ENCODE measurements at regions not wholly inside any gene's neighbourhood (a gene's known extent, or its start where the extent isn't known, plus 50 kb on each side); places are given as distances from the start of the nearest gene placed in this dataset.
"Not testable (repeated sequence)": the region's sequence is repeated elsewhere in the genome, so short reads cannot be mapped to it uniquely, and the experiment has no call there.

- DNase-seq (ENCODE audit: low read depth): no peak
Observed at GRCh38 chr11:43129329-43129728, 182.5 kb upstream of the API5 start.

- peak; percentile 18 for DNase-seq (ENCODE audit: low read depth)
Observed at GRCh38 chr11:43130616-43131015, 181.2 kb upstream of the API5 start.

- DNase-seq (ENCODE audit: low read depth): peak; percentile 46
Observed at GRCh38 chr11:43135966-43136534, 175.7 kb upstream of the API5 start.

GRCh38 chr11:43138621-43139140 is 173.1 kb upstream of the API5 start:
- no peak for DNase-seq (ENCODE audit: low read depth)

GRCh38 chr11:43145653-43146052 is 166.1 kb upstream of the API5 start:
- DNase-seq (ENCODE audit: low read depth): no peak

GRCh38 chr11:43150697-43151096 is 161.1 kb upstream of the API5 start:
- DNase-seq (ENCODE audit: low read depth): no peak

GRCh38 chr11:43164831-43165230 is 147.0 kb upstream of the API5 start:
- no peak for DNase-seq (ENCODE audit: low read depth)

DNA sequence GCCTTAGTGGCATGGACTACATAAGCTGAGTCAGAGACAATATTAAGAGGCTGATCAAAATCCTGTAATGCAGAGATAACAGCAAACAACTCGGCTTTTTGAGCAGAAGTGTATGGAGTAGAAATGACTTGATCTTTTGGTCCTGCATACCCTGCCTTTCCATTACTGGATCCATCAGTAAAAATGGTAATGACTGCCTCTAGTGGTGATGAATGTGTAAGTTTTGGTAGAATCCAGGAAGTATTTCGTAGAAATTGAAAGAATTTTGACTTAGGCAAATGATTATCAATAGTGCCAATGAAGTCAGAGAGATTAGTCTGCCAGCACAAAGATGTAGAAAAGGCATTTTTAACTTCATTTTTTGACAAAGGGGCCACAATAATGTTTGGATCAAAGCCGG is 146.4 kb upstream of the API5 start:
- not testable (repeated sequence) for DNase-seq (ENCODE audit: low read depth)

- not testable (repeated sequence) for DNase-seq (ENCODE audit: low read depth)
Observed at GRCh38 chr11:43168241-43168640, 143.6 kb upstream of the API5 start.

DNA sequence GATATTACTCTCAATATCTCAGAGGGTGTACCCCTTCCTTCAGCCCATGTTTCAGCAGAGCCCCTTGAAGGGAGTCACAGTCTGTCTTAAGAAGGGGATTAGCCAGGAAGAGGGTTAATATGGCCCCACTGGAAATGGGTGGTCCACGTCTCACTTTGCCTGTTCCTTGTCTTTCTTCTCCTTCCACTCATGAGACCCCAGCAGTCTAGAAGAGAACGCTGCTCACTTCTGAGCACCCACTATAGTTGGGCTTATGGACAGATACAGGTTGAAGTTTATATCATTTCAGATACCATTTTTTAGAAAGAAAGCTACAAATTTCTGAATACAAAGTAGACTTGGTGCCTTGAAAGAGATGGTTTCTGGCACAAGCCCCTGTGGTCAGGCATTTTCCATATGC is 139.3 kb upstream of the API5 start:
- no peak for DNase-seq (ENCODE audit: low read depth)

- no peak for DNase-seq (ENCODE audit: low read depth)
Observed at GRCh38 chr11:43177975-43178374, 133.8 kb upstream of the API5 start.

DNA sequence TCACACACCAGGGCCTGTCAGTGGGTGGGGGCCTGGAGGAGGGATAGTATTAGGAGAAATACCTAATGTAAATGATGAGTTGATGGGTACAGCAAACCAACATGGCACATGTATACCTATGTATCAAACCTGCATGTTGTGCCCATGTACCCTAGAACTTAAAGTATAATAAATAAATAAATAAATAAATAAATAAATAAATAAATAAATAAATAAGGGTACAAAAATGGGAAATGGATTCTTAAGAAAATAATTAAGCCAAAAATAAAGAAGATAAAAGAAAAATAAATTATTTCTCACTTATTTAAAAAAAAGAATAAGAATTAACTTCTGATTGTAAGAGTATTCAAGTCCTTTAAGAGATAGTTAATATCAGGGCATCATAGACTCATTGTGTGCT is 117.3 kb upstream of the API5 start:
- not testable (repeated sequence) for DNase-seq (ENCODE audit: low read depth)

DNA sequence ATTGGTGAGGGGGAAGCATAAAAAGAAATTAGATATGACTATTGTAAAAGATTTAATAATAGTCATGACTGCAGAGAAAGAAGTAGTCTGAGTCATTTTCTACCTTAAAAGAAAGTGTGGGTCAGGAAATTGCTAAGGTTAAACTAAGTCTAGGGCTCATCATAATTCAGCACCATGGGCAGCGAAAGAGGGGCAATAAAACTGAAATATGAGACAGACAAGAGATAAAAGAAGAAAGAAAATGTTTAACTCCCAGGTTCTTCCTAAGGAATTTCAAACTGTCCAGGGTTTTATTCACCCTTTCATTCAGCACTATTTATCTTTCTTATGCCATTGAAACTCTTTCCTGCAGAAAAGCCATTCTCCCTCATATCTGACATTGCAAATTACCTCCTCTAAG is 114.4 kb upstream of the API5 start:
- DNase-seq (ENCODE audit: low read depth): no peak

DNA sequence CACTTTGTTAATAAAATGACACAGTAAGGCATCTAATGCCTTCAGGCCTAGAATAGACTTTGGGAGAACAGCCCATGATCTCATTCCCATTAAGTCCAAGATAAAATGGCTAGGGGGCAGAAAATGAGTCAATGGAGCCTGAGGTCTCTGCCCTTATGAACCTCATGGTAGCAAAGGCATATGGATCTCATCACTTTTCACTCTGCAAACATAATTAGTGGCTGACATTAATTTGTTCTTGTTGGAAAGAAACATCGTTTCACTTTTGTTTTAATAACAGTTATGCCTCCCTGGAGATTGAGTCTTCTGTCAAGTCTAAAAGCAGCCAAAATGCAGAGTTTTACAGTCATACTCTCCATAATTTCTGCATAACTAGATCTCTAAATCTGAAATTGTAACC is 111.8 kb upstream of the API5 start:
- DNase-seq (ENCODE audit: low read depth): no peak

GRCh38 chr11:43212279-43212678 is 99.5 kb upstream of the API5 start:
- peak; percentile 14 for DNase-seq (ENCODE audit: low read depth)

DNA sequence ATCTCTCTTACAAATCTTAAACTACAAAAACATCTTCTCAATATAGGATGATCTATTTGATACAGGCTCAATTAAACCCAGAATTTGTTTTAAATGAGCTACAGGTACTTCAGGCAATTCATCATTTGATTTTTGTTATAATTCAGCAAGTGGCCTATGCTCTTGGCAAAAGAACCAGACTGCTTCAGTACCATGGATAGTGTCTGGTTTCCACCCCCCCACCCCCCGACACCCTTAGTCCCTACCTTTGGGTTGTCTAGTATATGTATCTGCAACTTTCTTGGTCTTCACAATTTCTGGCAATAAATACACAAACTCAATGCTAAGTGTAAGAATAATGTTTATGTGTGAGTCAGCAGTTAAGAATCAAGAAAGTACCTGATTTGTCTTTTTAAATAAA is 97.3 kb upstream of the API5 start:
- no peak for DNase-seq (ENCODE audit: low read depth)

DNA sequence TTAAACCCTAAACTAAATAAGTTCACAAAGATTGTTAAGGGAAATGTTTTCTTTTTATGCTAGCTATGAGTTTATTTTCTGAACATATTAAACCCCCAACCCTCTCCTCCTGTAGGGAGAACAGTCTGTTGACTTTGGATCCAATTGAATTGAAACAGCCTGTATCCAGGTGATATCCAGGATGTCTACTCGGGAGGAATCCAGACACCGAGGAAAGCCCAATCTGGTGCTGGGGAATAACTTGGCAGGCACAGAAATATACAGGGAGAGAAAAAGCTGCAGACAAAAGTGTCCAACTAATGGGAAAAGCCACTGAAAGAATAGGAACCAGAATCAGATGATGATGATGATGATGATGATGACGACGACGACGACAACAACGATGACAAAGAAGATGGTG is 93.9 kb upstream of the API5 start:
- DNase-seq (ENCODE audit: low read depth): no peak

DNA sequence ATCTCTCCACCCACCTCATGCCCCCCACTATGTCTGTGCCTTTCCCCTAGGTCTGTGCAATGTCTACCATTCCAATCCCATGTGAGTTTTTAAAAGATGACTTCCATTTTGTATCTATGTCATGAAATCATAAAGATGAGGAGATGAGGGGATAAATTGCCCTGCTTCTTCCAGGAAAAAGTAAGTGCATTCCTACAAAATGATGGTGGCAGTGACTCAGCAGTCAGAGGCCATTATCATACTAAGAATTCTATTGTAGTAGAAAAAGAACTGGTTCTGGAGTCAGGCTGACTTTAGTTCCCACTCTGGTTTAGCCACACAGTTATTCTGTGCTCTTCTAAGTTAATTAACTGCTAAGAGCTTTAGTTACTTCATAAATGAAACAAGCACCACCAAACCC is 89.6 kb upstream of the API5 start:
- peak; percentile 18 for DNase-seq (ENCODE audit: low read depth)

DNA sequence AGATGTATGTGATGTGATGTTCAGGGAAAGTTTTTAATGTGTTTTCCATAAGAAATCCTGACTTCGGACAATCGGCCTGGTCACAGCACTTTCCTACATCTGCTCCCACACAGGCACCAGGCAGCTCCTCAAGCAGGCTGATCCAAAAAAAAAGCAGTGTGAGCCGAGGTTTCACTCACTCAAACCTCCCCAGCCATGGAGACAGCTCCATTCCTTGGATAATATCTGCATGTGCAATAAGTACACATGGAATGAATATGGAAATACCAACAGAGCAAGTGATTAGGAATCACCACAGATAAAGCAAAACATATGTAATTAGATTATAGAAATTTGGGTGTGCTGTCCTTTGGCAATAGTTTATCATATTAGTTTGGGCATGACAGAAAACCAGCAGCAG is 88.8 kb upstream of the API5 start:
- no peak for DNase-seq (ENCODE audit: low read depth)

- no peak for DNase-seq (ENCODE audit: low read depth)
Observed at GRCh38 chr11:43234881-43235280, 76.9 kb upstream of the API5 start.

GRCh38 chr11:43238341-43238740 is 73.5 kb upstream of the API5 start:
- no peak for DNase-seq (ENCODE audit: low read depth)

DNA sequence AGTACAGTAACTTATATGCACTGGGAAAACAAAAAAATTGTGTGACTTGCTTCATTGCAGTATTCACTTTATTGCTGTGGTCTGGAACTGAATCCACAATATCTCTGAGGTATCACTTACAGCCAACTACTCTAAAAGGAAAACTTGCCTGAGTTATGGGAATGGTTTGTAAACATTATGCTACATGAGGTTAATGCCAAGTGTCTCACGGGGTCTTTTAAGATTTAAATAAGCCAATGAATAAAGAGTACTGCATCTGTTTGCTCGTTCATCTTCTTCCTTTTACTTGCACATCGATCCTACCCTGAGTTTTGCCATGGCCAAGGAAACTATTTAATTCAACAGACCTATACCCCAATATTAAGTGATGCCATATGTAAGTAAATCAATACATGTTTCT is 72.0 kb upstream of the API5 start:
- DNase-seq (ENCODE audit: low read depth): no peak

DNA sequence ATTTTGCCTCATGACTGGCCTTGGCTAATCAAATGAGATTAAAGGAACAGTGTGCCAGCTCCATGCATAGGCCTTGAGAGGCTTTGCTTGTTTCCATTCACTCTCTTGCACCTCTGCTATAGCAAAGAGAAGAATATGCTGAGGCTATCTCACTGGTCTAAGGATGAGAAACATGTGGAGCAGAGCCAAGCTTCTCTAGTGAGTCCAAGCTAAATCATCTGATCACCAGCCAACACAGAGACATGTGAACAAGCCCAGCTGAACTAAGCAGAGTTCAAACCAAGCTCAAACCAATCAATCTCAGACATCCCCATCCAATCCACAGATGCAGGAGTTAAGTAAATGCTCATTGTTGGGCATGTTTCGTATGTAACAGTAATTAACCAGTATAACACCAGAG is 69.4 kb upstream of the API5 start:
- no peak for DNase-seq (ENCODE audit: low read depth)

DNA sequence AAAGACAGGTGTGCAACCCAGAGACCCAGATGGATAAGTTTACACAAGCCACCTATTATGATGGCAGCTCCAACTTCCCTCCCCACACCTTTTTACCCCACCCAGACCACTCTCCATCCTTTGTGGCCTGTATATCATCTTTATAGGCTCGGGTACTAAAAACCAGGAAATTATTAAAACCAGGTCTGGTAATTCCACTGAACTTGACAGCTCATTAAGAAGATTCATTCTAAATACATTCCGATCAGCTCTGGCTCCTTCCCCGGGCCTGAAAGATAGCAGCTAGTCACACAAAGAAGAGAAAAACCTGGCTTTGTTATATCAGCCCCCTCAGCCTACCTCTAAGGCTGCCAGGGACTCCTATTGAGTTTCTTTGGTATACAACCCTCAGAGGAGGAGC is 67.9 kb upstream of the API5 start:
- DNase-seq (ENCODE audit: low read depth): no peak
